ENCODE measurements at regions not wholly inside any gene's neighbourhood (a gene's known extent, or its start where the extent isn't known, plus 50 kb on each side); places are given as distances from the start of the nearest gene placed in this dataset.
"Not testable (repeated sequence)": the region's sequence is repeated elsewhere in the genome, so short reads cannot be mapped to it uniquely, and the experiment has no call there.

GRCh38 chr6:21791056-21791455, 197.5 kb downstream of the SOX4 start:
- in situ Hi-C loops (cut with HindIII; ENCODE audit: low pct_unique_long_range_greater_than_20kb, low sequenced_read_pairs): no loop called here
- DNase-seq (ENCODE audit: low read depth, low spot score): no peak

GRCh38 chr6:21791581-21791980, 198.0 kb downstream of the SOX4 start:
- in situ Hi-C loops (cut with HindIII; ENCODE audit: low pct_unique_long_range_greater_than_20kb, low sequenced_read_pairs): no loop called here
- DNase-seq (ENCODE audit: low read depth, low spot score): no peak

- in situ Hi-C loops (cut with HindIII; ENCODE audit: low pct_unique_long_range_greater_than_20kb, low sequenced_read_pairs): no loop called here
These were observed 198.6 kb downstream of the SOX4 start for GRCh38 chr6:21792177-21792576.

DNA sequence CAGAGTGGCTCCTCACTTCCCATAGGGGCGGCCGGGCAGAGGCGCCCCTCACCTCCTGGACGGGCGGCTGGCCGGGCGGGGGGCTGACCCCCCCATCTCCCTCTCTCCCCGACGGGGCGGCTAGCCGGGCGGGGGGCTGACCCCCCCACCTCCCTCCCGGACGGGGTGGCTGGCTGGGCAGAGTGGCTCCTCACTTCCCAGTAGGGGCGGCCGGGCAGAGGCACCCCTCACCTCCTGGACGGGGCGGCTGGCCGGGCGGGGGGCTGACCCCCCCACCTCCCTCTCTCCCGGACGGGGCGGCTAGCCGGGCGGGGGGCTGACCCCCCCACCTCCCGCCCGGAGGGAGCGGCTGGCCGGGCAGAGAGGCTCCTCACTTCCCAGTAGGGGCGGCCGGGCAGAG, 203.4 kb downstream of the SOX4 start:
- DNase-seq (ENCODE audit: low read depth, low spot score); in situ Hi-C loops (cut with HindIII; ENCODE audit: low pct_unique_long_range_greater_than_20kb, low sequenced_read_pairs): not testable (repeated sequence)

More at GRCh38 chr6:21792177-21792576, 198.6 kb downstream of the SOX4 start:
- no peak for DNase-seq (ENCODE audit: low read depth, low spot score)

DNA sequence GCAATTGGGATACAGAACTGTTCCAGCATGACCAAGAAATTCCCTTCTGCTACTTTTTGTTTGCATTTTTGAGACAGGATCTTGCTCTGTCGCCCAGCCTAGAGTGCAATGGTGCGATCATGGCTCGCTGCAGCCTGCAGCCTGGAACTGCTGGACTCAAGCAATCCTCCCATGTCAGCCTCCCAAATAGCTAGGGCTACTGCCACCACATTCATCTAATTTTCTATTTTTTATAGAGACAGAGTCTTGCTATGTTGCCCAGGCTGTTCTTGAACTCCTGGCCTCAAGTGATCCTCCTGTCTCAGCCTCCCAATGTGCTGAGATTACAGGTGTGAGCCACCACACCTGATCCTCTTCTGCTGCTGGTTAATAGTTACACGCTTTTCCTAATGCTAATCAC, 204.9 kb downstream of the SOX4 start:
- in situ Hi-C loops (cut with HindIII; ENCODE audit: low pct_unique_long_range_greater_than_20kb, low sequenced_read_pairs): no loop called here

GRCh38 chr6:21800330-21800729, 206.8 kb downstream of the SOX4 start:
- in situ Hi-C loops (cut with HindIII; ENCODE audit: low pct_unique_long_range_greater_than_20kb, low sequenced_read_pairs): no loop called here
- DNase-seq (ENCODE audit: low read depth, low spot score): no peak

More for the DNA sequence above, 204.9 kb downstream of the SOX4 start:
- DNase-seq (ENCODE audit: low read depth, low spot score): no peak

DNA sequence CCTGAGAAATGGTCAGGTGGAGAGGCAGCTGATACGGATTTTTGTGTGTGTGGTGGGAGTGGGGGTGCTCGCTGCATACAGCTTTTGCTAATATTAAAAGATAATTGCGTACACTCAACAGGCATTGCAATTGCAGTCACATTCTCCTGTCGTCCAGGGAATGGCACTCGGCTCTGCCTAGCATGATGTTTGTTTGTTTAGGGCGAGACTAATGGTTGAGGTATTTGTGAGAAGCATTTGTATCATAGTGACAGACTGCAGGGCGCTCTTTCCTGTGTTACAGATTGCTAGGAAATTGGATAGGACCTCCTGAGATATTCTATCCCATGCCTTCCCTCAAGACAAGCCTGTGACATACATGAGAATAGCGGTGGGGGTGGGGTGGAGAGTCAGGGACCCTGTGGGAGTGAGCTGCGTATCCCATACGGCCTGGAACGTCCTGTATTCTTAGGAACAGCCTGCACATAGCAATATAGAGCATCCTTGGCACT, 207.4 kb downstream of the SOX4 start:
- in situ Hi-C loops (cut with HindIII; ENCODE audit: low pct_unique_long_range_greater_than_20kb, low sequenced_read_pairs): no loop called here
- DNase-seq (ENCODE audit: low read depth, low spot score): no peak

DNA sequence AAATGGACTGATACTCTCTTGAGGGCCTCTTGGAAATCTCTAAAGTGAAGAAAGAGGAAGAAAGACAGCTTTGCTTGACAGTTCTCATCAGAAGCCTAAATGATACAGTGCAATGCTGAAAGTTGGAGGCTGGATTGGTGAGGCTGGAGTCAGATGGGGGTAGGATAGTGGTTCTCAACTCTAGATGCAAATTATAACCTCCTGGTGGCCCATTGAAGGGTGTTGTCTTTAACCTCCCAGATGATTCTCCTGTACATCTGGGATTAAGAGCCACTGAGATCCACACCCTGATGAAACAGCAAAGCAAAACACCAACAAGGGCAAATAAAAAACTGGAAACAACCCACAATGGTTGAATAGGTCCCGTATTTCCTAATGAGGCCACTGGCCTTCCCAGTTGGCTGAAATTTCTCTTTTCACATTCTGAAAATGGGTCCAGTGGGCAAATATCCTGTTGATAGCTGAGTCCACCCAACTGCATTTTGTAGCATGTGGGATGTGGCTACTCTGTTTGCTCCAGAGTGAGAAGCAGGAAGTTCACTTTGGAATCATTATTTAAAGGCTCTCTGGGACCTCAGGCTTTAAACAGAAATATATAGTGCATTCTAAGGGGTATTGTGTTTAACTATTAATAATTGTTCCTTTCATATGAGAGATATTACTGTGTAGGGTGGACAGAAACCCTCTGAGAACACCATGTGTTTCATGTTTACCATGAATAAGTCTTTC, 208.1 kb downstream of the SOX4 start:
- in situ Hi-C loops (cut with HindIII; ENCODE audit: low pct_unique_long_range_greater_than_20kb, low sequenced_read_pairs): no loop called here
- no peak for DNase-seq (ENCODE audit: low read depth, low spot score)

GRCh38 chr6:21802175-21802822, 208.7 kb downstream of the SOX4 start:
- no peak for DNase-seq (ENCODE audit: low read depth, low spot score)
- in situ Hi-C loops (cut with HindIII; ENCODE audit: low pct_unique_long_range_greater_than_20kb, low sequenced_read_pairs): no loop called here

- in situ Hi-C loops (cut with HindIII; ENCODE audit: low pct_unique_long_range_greater_than_20kb, low sequenced_read_pairs): no loop called here
- no peak for DNase-seq (ENCODE audit: low read depth, low spot score)
These were observed 211.5 kb downstream of the SOX4 start for GRCh38 chr6:21804941-21805610.

DNA sequence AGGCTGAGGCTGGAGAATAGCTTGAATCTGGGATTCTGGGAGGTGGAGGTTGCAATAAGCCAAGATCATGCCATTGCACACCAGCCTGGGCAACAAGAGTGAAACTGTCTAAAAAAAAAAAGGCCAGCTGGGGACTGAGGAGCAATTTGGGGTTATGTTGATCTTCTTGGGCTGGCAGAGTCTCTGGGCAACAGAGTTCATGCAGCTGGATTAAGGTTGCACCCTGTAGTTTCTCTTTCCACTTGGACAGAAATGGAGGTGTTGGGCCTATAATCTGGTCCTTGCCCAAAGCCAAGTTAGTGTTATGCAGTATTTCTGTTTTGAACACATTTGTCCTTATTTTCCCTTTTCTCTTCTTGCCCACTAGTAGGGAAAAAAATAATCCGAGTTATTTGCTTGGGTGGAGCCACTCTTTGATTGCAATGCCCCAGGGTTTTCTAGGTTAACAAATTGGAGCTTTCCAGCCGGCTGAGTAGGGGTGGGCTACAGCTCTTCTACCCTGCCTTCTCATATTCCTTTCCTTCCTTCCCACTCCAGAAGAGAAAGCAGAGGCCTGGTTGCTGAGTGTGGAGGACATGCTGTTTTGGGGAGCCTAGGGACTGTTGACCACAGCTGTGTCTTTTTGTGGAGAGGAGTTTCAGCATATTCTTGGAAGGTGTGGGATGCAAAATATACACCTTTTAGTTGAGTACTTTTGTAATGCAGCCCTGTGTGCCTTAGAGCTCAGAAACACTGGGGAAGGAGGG, 213.9 kb downstream of the SOX4 start:
- DNase-seq (ENCODE audit: low read depth, low spot score): no peak
- in situ Hi-C loops (cut with HindIII; ENCODE audit: low pct_unique_long_range_greater_than_20kb, low sequenced_read_pairs): no loop called here

- no peak for DNase-seq (ENCODE audit: low read depth, low spot score)
- in situ Hi-C loops (cut with HindIII; ENCODE audit: low pct_unique_long_range_greater_than_20kb, low sequenced_read_pairs): no loop called here
These were observed 214.5 kb downstream of the SOX4 start for GRCh38 chr6:21808045-21808470.

DNA sequence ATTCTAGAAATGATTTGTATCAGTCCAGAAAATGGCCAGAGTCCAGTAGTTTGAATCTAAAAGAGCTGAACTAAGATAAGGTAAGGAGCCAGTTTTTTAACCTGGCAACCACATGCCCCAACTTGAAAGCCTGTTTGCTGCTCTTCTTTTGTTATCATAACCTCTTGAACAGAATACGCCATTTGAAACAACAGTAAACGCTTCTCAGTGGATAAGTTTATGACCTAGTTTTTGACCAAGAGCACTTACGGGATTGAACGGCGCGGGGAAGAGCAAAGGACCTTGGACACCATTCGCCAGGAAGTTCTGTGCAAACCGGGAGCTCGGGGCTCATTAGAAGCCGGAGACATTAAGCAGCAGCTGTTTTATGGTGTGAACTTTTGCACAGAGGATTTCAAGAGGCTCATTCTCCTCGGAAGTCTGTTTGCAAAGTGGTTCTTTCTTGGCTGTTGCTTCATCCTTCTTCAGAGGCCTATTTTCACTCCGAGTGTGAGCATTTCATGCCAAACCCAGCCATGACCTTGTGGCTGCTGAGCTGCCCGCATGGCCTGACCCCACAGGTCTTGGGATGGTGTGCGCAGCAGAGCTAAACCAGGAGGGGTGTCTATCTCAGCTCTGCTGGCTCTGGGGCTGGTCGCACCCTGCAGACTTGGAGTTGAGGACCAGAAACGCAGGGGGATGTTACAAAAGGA, 215.1 kb downstream of the SOX4 start:
- no peak for DNase-seq (ENCODE audit: low read depth, low spot score)
- in situ Hi-C loops (cut with HindIII; ENCODE audit: low pct_unique_long_range_greater_than_20kb, low sequenced_read_pairs): no loop called here

GRCh38 chr6:21811484-21811883, 217.9 kb downstream of the SOX4 start:
- in situ Hi-C loops (cut with HindIII; ENCODE audit: low pct_unique_long_range_greater_than_20kb, low sequenced_read_pairs): no loop called here
- DNase-seq (ENCODE audit: low read depth, low spot score): no peak

GRCh38 chr6:21816231-21816630, 222.7 kb downstream of the SOX4 start:
- in situ Hi-C loops (cut with HindIII; ENCODE audit: low pct_unique_long_range_greater_than_20kb, low sequenced_read_pairs): no loop called here

DNA sequence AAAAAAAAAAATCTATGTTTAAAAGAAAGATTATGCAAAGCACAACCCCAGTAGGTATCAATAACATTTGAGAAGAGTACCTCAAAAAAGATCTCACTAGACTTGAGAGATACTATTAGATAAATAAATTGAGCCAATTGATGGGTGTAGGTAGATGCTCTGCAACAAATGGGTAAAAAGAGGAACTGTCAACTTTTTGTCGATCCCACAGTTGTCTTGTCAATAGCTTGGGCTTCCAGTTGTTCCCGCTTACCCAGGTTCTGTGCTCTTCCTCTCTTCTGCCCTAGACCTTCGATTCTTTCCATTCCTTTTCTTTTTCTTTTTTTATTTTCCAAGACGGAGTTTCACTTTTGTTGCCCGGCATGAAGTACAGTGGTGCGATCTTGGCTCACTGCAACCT, 226.9 kb downstream of the SOX4 start:
- in situ Hi-C loops (cut with HindIII; ENCODE audit: low pct_unique_long_range_greater_than_20kb, low sequenced_read_pairs): no loop called here
- DNase-seq (ENCODE audit: low read depth, low spot score): no peak

More at GRCh38 chr6:21816231-21816630, 222.7 kb downstream of the SOX4 start:
- DNase-seq (ENCODE audit: low read depth, low spot score): no peak

GRCh38 chr6:21823371-21823770, 229.8 kb downstream of the SOX4 start:
- no peak for DNase-seq (ENCODE audit: low read depth, low spot score)
- in situ Hi-C loops (cut with HindIII; ENCODE audit: low pct_unique_long_range_greater_than_20kb, low sequenced_read_pairs): no loop called here

Data from SK-MEL-5 (cell line).